ENCODE measurements at regions not wholly inside any gene's neighbourhood (a gene's known extent, or its start where the extent isn't known, plus 50 kb on each side); places are given as distances from the start of the nearest gene placed in this dataset.
A peak's percentile ranks its signal among the peaks of the same experiment; 100 is the strongest.

DNA sequence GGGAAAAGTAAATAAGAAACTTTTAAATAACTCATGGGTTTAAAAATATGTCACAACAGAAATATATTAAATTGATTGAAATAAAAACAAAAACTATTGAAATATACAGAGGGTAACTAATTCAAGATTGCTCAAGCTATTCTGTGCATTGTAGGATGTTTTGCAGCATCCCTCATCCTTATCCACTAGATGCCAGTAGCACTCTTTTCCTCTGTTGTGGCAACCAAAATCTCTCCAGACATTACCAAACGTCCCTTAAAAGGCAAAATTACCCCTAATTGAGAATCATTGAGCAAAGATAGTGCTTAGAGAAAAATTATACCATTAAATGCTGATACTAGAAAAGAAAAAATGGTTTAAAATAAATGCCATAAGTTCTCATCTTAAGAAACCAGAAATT lies 682.6 kb downstream of the RWDD3 start:
- DNase-seq (ENCODE audit: insufficient read length, low spot score) = no peak
- TF ChIP-seq, protein P1, sequence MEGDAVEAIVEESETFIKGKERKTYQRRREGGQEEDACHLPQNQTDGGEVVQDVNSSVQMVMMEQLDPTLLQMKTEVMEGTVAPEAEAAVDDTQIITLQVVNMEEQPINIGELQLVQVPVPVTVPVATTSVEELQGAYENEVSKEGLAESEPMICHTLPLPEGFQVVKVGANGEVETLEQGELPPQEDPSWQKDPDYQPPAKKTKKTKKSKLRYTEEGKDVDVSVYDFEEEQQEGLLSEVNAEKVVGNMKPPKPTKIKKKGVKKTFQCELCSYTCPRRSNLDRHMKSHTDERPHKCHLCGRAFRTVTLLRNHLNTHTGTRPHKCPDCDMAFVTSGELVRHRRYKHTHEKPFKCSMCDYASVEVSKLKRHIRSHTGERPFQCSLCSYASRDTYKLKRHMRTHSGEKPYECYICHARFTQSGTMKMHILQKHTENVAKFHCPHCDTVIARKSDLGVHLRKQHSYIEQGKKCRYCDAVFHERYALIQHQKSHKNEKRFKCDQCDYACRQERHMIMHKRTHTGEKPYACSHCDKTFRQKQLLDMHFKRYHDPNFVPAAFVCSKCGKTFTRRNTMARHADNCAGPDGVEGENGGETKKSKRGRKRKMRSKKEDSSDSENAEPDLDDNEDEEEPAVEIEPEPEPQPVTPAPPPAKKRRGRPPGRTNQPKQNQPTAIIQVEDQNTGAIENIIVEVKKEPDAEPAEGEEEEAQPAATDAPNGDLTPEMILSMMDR (IDR thresholded peaks at IDR 0.05; ENCODE audit: insufficient read depth, missing control alignments) = peak; percentile 10
- FAIRE-seq = no peak

- TF ChIP-seq, protein P1 (IDR thresholded peaks at IDR 0.05; ENCODE audit: insufficient read depth, missing control alignments) = no peak
- DNase-seq (ENCODE audit: insufficient read length, low spot score) = no peak
- FAIRE-seq = no peak
Measured at GRCh38 chr1:95924684-95925083, 690.7 kb downstream of the RWDD3 start.

- FAIRE-seq = no peak
- no peak for DNase-seq (ENCODE audit: insufficient read length, low spot score)
Measured at GRCh38 chr1:95926331-95926730, 692.3 kb downstream of the RWDD3 start.

DNA sequence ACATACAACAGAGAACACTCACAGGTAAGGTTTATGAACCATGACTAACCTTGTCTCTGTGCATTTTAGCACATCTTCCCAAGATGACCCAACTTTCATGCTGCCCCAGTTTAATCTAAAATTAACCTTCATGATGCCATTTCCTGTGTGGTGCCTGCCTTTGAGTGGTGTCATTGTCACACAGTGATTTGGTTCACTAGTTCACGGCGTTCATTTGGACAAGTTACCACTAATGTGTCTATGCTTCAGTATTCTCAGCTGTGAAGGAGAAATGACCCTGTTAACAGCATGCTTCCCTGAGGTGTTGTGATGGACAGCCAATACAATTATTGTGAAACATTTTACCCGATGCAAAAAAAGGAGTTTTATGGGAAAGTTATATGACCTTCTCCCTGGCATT lies 693.1 kb downstream of the RWDD3 start:
- FAIRE-seq = no peak
- TF ChIP-seq, protein P1 (IDR thresholded peaks at IDR 0.05; ENCODE audit: insufficient read depth, missing control alignments) = no peak
- no peak for DNase-seq (ENCODE audit: insufficient read length, low spot score)

More at GRCh38 chr1:95926331-95926730, 692.3 kb downstream of the RWDD3 start:
- TF ChIP-seq, protein P1 (IDR thresholded peaks at IDR 0.05; ENCODE audit: insufficient read depth, missing control alignments) = no peak

DNA sequence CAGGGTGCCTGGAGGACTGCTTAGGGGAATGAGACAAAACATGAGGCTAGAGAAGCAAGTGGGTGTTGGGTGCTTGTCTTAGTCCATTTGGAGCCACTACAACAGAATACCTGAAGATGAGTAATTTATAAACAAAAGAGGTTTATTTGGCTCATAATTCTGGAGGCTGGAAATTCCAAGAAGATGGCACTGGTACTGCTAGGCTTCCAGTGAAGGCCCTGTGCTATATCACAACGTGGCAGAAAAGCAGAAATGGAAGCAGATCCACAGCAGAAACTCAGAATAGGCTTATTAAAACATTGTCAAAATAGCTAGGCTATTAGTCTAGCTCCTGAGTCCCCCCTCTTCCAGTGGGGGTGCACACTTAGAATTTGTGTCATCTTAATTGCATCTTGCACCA lies 701.7 kb downstream of the RWDD3 start:
- TF ChIP-seq, protein P1 (IDR thresholded peaks at IDR 0.05; ENCODE audit: insufficient read depth, missing control alignments) = no peak
- FAIRE-seq = no peak
- DNase-seq (ENCODE audit: insufficient read length, low spot score) = no peak

- TF ChIP-seq, protein P1 (IDR thresholded peaks at IDR 0.05; ENCODE audit: insufficient read depth, missing control alignments) = no peak
- FAIRE-seq = no peak
- no peak for DNase-seq (ENCODE audit: insufficient read length, low spot score)
Measured at GRCh38 chr1:95941121-95941798, 707.2 kb downstream of the RWDD3 start.

DNA sequence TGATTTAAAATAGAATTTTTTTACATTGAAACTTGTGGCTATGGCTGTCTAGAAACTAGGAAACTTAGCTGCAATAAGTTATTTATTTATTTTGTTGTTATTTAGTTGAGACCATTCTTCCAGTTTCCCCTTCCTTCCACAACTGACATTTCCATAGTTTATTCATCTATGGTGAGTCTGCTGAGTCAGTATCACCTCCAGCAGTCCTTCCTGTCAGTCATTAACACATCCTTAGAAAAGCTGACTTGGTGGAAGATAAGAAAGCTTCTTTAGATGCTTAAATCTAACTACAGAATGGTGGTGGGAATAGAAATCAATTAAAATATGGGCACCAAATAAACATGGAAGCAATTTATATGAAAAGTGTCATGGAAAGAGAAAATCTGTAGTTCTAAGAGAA lies 714.0 kb downstream of the RWDD3 start:
- TF ChIP-seq, protein P1 (IDR thresholded peaks at IDR 0.05; ENCODE audit: insufficient read depth, missing control alignments) = no peak
- DNase-seq (ENCODE audit: insufficient read length, low spot score) (no peak), FAIRE-seq (no peak)

Data from D721Med (cell line).